ENCODE measurements at regions not wholly inside any gene's neighbourhood (a gene's known extent, or its start where the extent isn't known, plus 50 kb on each side); places are given as distances from the start of the nearest gene placed in this dataset.

- TF ChIP-seq CTCF (IDR thresholded peaks at IDR 0.05), result no peak
- TF ChIP-seq POLR2AphosphoS5 (IDR thresholded peaks at IDR 0.05), result no peak
- TF ChIP-seq EP300 (IDR thresholded peaks at IDR 0.05), result no peak
- no peak for TF ChIP-seq POLR2A (IDR thresholded peaks at IDR 0.05)
Observed at GRCh38 chr1:94736073-94736472, 84.1 kb upstream of the SLC44A3 start.
